A673 (cell line): ENCODE measurements at regions not wholly inside any gene's neighbourhood (a gene's known extent, or its start where the extent isn't known, plus 50 kb on each side); places are given as distances from the start of the nearest gene placed in this dataset.

Source experiments
- BruUV-seq: library from RNA; stranded (reverse); fragments of 400-500 nt; replicated peaks from 2 replicates; lab custom pipeline; 2021; lab: Mats Ljungman, UMichigan
- CTCF ChIA-PET: fragments of 300-600 bp; sonication (Branson Sonifier 250); formaldehyde crosslinking; loops from one replicate; lab custom pipeline; 2022; ENCODE audit warnings: antibody characterized with exemption; lab: Charles Lee
- POLR2A ChIA-PET: fragments of 300-600 bp; sonication (Branson Sonifier 250); formaldehyde crosslinking; loops from one replicate; lab custom pipeline; 2022; ENCODE audit warnings: antibody characterized with exemption; ENCODE audit not compliant: low non-redundant PET; lab: Charles Lee
- DNase-seq: peaks from one replicate; pipeline ENCODE4 v3.0.0-alpha.2; 2015; ENCODE audit warnings: low spot score
- H3K27ac ChIP-seq: fragments of 200-600 bp; sonication (generic); 2 replicates; pipeline ENCODE4 v1.5.1; 2016; ENCODE audit warnings: mixed run types, low read depth, mild to moderate bottlenecking, mixed read lengths, antibody characterized with exemption, low read length; ENCODE audit not compliant: poor library complexity, severe bottlenecking
- H3K27me3 ChIP-seq: fragments of 200-600 bp; sonication (generic); replicated peaks from 2 replicates; pipeline ENCODE4 v1.6.1; 2017; ENCODE audit warnings: mixed run types, low read depth, mild to moderate bottlenecking, mixed read lengths, antibody characterized with exemption, low read length; ENCODE audit not compliant: insufficient read depth, poor library complexity
- H3K36me3 ChIP-seq: fragments of 200-600 bp; sonication (generic); 2 replicates; pipeline ENCODE4 v1.6.1; 2016; ENCODE audit warnings: mixed run types, mild to moderate bottlenecking, mixed read lengths, antibody characterized with exemption, low read length; ENCODE audit not compliant: insufficient read depth, poor library complexity, severe bottlenecking
- H3K4me1 ChIP-seq: fragments of 200-600 bp; sonication (generic); 2 replicates; pipeline ENCODE4 v1.6.1; 2017; ENCODE audit warnings: mixed run types, mild to moderate bottlenecking, mixed read lengths, antibody characterized with exemption, low read length; ENCODE audit not compliant: insufficient read depth, poor library complexity, severe bottlenecking
- H3K4me3 ChIP-seq: fragments of 200-600 bp; sonication (generic); 2 replicates; pipeline ENCODE4 v1.5.1; 2016; ENCODE audit warnings: low read depth, mixed run types, mild to moderate bottlenecking, mixed read lengths, low read length; ENCODE audit not compliant: poor library complexity, severe bottlenecking
- H3K9me3 ChIP-seq: fragments of 200-600 bp; sonication (generic); 2 replicates; pipeline ENCODE4 v1.6.1; 2016; ENCODE audit warnings: mixed run types, low read depth, mild to moderate bottlenecking, mixed read lengths, antibody characterized with exemption, low read length; ENCODE audit not compliant: poor library complexity, severe bottlenecking
- EZH2 ChIP-seq: fragments of 200-600 bp; sonication (generic); IDR thresholded peaks from 2 replicates; pipeline ENCODE4 v1.6.1; 2017; ENCODE audit warnings: borderline replicate concordance, low read depth, mild to moderate bottlenecking, mixed read lengths, antibody characterized with exemption, low read length; ENCODE audit not compliant: poor library complexity, severe bottlenecking
- intact Hi-C: fragments of 100-400 bp; cut with micrococcal nuclease; formaldehyde crosslinking; loops from one replicate; pipeline ENCODE4 v1.10.0; 2022; ENCODE audit not compliant: unreplicated experiment
- TF ChIP-seq, protein P1 (sequence below): fragments of 300-800, 200-600 bp; sonication (generic); conservative IDR thresholded peaks from 2 replicates; pipeline ENCODE4 v1.5.1; 2017; ENCODE audit warnings: low read depth, mild to moderate bottlenecking, antibody characterized with exemption, low read length, moderate library complexity, mixed read lengths

DNA sequence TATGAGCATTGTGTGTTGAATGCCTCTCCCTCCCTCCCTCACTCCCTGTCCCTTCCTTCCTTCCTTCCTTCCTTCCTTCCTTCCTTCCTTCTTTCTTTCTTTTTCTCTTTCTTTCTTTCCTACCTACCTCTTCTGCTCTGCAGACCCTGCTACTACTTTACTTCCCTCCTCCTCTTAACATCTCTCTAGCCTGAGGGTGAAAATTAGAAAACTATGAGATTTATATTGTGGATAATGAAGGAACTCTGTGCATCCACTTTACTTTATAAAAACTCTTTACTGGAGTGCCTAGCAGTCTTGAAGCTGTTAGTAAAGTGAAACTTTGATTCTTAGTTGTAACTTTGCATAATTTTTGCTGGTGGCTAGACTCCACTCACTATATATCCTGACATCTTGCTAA lies 572.2 kb downstream of the RWDD3 start:
- no TSS peak for BruUV-seq
- DNase-seq: no peak
- TF ChIP-seq, protein P1, sequence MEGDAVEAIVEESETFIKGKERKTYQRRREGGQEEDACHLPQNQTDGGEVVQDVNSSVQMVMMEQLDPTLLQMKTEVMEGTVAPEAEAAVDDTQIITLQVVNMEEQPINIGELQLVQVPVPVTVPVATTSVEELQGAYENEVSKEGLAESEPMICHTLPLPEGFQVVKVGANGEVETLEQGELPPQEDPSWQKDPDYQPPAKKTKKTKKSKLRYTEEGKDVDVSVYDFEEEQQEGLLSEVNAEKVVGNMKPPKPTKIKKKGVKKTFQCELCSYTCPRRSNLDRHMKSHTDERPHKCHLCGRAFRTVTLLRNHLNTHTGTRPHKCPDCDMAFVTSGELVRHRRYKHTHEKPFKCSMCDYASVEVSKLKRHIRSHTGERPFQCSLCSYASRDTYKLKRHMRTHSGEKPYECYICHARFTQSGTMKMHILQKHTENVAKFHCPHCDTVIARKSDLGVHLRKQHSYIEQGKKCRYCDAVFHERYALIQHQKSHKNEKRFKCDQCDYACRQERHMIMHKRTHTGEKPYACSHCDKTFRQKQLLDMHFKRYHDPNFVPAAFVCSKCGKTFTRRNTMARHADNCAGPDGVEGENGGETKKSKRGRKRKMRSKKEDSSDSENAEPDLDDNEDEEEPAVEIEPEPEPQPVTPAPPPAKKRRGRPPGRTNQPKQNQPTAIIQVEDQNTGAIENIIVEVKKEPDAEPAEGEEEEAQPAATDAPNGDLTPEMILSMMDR: no peak
- TF ChIP-seq EZH2: no peak
- POLR2A ChIA-PET: no interaction called here
- no peaks in the 10 kb centered on the region for H3K4me1 ChIP-seq
- H3K27ac ChIP-seq: no peak overlapping the region
- H3K36me3 ChIP-seq: no peaks in the 10 kb centered on the region
- H3K27me3 ChIP-seq: no peaks in the 10 kb centered on the region
- no peak overlapping the region for H3K4me3 ChIP-seq
- intact Hi-C loops: no loop called here
- CTCF ChIA-PET: no interaction called here
- no peaks in the 10 kb centered on the region for H3K9me3 ChIP-seq

DNA sequence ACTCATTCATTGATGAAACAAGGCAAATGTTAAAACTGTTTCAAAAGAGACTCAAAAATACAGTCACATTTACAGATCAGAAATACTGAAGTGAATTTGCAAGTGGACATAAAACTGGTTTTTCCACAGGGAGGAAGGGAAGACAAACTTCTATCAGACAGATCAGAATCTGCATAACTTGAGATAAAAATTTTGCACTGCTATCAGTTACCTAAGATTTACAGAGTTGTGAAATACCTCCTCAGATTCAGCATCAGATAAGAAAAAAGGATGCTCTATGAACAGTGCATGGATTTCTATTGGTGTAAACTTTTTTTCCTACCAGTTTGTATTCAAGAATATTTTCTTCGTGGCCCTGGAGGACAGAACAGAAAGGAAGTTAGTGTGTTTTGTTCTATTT lies 575.4 kb downstream of the RWDD3 start:
- CTCF ChIA-PET: no interaction called here
- BruUV-seq: no TSS peak

DNA sequence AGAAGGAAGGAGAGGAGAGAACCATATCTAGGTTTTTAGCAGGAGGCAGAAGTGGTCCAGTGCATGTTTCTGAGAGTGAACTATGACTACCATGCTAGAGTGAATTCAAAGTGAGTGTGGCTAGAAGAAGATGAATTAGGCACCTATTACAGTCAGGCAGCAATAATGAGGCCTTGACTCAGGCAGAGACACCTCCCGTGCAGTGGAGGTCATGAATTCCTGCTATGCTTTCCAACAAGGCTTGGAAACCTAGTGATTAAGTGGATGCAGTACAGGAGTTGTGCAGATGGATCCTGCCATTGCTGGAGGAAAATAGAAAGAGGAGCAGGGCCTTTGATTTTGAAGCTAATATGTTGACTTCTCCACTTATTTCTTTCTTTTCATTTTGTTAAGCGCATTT lies 581.5 kb downstream of the RWDD3 start:
- H3K27ac ChIP-seq: no peak overlapping the region

More for the DNA sequence above, 575.4 kb downstream of the RWDD3 start:
- intact Hi-C loops: no loop called here
- DNase-seq: no peak
- H3K4me3 ChIP-seq: no peak overlapping the region
- no peaks in the 10 kb centered on the region for H3K27me3 ChIP-seq
- H3K27ac ChIP-seq: no peak overlapping the region
- no peaks in the 10 kb centered on the region for H3K36me3 ChIP-seq
- POLR2A ChIA-PET: no interaction called here
- TF ChIP-seq, protein P1: no peak
- no peak for TF ChIP-seq EZH2
- H3K9me3 ChIP-seq: no peaks in the 10 kb centered on the region
- H3K4me1 ChIP-seq: no peaks in the 10 kb centered on the region

More for the DNA sequence above, 581.5 kb downstream of the RWDD3 start:
- DNase-seq: no peak
- ChIA-PET CTCF (no interaction called here), POLR2A (no interaction called here)
- no peaks in the 10 kb centered on the region for H3K36me3 ChIP-seq
- intact Hi-C loops: no loop called here
- no TSS peak for BruUV-seq
- no peaks in the 10 kb centered on the region for H3K4me1 ChIP-seq
- no peaks in the 10 kb centered on the region for H3K27me3 ChIP-seq
- TF ChIP-seq, protein P1: no peak
- TF ChIP-seq EZH2: no peak
- H3K9me3 ChIP-seq: no peaks in the 10 kb centered on the region
- no peak overlapping the region for H3K4me3 ChIP-seq
